HG03175 (cell line): ENCODE measurements at regions not wholly inside any gene's neighbourhood (a gene's known extent, or its start where the extent isn't known, plus 50 kb on each side); places are given as distances from the start of the nearest gene placed in this dataset.

ENCODE experiments used
- ATAC-seq: cut with Tn5 transposase; IDR thresholded peaks from one replicate; pipeline ENCODE4 v1.9.1; 2021; ENCODE audit warnings: mild to moderate bottlenecking, moderate library complexity; ENCODE audit not compliant: unreplicated experiment

DNA sequence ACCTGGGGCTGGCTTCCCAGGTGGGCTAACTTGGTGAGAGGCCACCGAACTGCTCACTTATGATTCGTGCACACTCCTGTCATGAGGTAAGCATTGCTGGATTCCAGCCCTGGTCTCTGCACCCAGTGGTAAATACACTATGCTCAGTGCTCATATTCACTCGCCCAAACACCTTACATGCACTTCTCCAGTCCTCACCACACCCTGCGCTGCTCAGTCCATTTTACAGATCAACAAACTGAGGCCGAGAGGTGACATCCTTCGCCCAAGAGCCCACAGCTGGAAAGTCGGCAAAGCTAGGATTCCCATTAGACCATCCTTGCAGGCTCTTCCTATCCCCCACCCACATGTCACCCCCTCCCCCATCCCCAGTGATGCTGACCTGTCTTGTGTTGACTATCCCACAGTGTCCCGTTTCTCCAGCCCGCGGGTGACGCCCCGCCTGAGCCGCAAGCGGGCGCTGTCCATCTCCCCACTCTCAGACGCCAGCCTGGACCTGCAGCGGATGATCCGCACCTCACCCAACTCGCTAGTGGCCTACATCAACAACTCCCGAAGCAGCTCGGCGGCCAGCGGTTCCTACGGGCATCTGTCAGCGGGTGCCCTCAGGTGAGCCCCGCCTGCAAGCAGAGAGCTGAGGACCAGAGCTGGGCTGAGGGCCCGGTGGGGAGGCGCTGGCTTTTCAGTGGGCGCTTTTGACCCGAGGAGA lies 232.8 kb downstream of the GLI2 start:
- no peak for ATAC-seq

GRCh38 chr2:120969613-120970355 lies 234.1 kb downstream of the GLI2 start:
- no peak for ATAC-seq

DNA sequence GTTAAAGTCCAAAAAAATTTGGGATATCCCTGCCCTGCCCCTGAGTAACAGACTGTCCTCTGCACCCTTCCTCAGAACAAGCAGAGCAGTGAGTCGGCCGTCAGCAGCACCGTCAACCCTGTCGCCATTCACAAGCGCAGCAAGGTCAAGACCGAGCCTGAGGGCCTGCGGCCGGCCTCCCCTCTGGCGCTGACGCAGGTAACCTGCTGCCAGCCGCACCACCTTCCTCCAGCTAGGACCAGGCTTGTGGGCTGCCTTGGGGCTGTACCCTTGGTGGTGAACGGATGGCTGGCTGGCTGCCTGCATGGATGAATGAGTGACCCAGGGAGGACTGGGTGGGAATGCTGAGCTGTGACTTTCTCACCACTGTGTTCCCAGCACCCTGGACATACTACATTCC lies 236.2 kb downstream of the GLI2 start:
- no peak for ATAC-seq

DNA sequence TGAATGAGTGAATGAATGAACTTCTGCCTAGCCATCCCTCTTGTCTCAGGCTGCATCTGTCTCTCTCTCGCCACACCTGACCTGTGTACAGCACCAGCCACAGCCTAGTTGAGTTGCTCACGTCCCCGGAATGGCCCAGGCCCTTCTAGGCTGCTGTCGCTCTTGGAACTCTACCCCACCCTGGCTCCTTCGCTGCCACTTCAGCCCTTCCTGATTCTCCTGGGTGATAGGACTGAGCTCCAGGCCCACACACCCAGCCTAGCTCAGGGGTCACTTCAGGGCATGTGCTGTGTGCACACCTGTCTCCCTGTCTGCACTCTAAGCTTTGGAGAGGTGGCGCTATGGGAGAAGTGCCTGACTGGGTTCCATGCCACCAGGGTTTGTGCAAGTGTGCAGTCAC lies 236.6 kb downstream of the GLI2 start:
- ATAC-seq: no peak

DNA sequence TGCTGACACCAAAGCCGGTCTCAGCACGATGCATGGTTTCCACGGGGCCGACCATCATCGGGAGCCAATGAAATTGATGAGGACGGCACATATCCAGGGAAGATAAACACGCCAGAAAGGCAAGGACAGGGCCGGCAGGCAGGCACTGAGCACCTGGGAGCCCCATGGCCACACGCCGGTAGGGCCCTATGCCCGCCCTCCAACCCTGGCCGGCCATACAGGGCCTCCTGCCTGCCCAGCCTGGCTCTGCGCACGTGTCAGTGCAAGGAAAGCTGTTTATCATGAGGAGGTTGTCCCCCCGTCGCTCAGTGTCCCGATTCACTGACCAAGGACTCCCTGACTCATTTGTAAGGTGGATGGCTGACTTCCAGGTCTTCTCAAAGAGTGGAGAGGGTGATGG lies 237.5 kb downstream of the GLI2 start:
- ATAC-seq: no peak

- ATAC-seq: no peak
These were observed 239.3 kb downstream of the GLI2 start for GRCh38 chr2:120974950-120975349.

- ATAC-seq: no peak
These were observed 241.0 kb downstream of the GLI2 start for GRCh38 chr2:120976501-120977307.

- ATAC-seq: no peak
These were observed 242.1 kb downstream of the GLI2 start for GRCh38 chr2:120977582-120978358.

DNA sequence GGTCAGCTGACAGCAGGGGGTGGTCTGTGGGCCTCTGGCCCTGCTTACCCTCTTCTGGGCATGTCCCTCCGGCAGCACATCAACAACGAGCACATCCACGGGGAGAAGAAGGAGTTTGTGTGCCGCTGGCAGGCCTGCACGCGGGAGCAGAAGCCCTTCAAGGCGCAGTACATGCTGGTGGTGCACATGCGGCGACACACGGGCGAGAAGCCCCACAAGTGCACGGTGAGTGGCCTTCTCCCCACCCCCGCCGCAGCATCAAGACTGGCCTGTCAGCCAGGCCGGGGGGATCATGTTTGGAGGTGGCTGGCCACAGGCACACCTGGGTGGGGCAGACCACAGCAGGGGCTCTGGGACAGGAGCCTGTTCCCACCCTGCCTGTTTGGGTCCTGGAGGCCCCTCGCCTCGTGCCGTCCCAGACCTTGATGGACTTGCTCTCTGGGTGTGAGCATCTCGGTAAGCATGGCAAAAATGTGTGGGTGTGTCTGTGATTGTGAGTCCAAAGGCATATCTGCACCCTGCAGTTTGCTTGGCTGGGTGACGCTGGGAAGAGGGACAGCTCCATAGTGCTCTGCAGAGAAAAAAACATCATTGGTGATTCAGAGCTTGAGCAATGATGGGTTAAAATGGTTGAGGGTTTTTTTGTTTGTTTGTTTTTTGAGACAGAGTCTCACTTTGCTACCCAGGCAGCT lies 242.8 kb downstream of the GLI2 start:
- ATAC-seq: no peak

GRCh38 chr2:120979398-120979797 lies 243.7 kb downstream of the GLI2 start:
- ATAC-seq: no peak

DNA sequence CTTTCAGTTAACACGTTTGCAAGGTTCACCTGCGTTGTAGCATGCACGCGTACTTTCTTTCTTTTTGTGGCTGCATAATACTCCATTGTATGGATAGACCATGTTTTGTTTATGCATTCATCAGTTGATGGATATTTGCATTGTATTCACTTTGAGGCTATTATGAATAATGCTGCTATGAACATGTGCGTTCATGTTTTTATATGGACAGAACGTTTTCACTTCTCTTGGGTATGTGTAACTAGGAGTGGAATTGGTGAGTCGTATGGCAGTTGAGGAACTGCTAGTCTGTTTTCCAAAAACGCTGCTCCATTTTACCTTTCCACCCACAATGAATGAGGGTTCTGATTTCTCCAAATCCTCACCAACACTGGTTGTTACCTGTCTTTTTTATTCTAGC lies 244.3 kb downstream of the GLI2 start:
- no peak for ATAC-seq

DNA sequence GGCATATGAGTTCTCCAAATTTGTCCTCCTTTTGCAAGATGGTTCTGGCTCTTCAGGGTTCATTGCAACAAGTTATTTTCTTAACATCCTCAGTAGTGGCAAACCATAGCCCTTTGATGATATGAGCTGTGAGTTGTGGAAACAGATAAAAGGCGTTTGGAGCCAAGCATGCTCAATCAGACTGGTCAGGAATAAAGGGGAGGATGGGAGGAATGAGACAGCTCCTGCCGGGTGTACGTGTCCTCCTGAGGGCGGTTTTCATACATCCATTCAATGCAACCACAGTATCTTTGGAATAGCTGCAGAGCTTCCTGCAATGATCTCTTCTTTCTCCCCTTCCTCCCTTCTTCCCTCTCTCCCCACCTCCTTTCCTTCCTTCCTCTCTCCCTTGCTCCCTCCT lies 245.8 kb downstream of the GLI2 start:
- no peak for ATAC-seq

DNA sequence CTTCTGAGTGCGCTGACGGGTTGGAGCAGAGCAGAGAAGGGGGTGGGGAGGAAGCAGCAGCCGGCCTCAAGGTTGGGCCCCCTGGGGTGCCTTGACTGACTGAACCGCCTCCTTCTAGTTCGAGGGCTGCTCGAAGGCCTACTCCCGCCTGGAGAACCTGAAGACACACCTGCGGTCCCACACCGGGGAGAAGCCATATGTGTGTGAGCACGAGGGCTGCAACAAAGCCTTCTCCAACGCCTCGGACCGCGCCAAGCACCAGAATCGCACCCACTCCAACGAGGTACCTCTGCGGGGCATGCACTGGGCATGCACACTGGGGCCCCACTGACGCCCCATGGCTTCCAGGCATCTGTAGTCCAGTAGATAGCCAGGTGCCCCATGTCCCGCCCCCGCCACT lies 246.9 kb downstream of the GLI2 start:
- no peak for ATAC-seq

- no peak for ATAC-seq
These were observed 247.7 kb downstream of the GLI2 start for GRCh38 chr2:120983344-120983743.

DNA sequence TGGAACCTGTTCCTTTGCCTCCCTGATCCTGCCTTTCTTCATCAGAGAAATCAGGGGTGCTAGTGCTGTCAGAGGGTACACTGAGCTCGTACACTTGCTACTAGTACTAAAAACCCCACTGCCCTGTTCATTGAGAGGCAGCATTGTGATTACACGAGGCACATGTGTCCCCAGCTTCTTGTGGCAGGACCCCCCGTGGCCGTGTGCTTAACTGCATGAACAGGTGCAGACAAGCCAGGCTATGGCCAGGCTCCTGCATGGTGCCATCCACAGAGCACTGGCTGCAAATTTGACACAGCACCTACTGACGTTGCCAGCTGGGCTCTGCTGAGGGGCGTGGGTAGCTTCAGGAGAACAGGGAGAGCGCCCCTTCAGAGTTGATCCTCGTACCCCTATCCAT lies 248.4 kb downstream of the GLI2 start:
- ATAC-seq: no peak

- ATAC-seq: no peak
These were observed 248.9 kb downstream of the GLI2 start for GRCh38 chr2:120984452-120985173.

GRCh38 chr2:120985174-120985996 lies 249.7 kb downstream of the GLI2 start:
- ATAC-seq: no peak

DNA sequence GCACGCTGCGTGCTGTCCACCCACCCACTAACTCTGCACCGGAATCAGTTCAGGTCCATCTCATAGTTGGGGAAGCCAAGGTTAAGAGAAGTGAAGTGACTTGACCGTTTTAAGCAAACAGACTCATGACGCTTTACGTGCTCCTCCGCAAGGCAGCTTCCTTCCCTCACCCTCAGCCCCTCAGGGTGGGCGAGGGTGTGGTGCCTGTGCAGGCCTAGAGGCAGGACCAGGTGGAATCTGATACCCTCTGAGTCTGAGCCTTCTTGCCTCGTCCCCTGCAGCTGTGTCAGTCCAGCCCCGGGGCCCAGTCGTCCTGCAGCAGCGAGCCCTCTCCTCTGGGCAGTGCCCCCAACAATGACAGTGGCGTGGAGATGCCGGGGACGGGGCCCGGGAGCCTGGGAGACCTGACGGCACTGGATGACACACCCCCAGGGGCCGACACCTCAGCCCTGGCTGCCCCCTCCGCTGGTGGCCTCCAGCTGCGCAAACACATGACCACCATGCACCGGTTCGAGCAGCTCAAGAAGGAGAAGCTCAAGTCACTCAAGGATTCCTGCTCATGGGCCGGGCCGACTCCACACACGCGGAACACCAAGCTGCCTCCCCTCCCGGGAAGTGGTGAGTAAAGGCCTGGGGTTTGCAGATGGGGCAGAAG lies 250.5 kb downstream of the GLI2 start:
- ATAC-seq: no peak
